HCT116 (cell line): ENCODE measurements at regions not wholly inside any gene's neighbourhood (a gene's known extent, or its start where the extent isn't known, plus 50 kb on each side); places are given as distances from the start of the nearest gene placed in this dataset.

Source experiments
- EZH2phosphoT487 ChIP-seq: fragments of 200-600 bp; IDR thresholded peaks from 2 replicates; pipeline ENCODE4 v1.6.1; 2018; ENCODE audit warnings: antibody characterized with exemption, borderline replicate concordance
- FOSL1 ChIP-seq: IDR thresholded peaks from 2 replicates; pipeline ENCODE4 v1.6.1; 2012; ENCODE audit warnings: low read depth
- YY1 ChIP-seq: IDR thresholded peaks from 2 replicates; pipeline ENCODE4 v1.6.1; 2011; ENCODE audit warnings: low read length, low read depth, moderate library complexity, mild to moderate bottlenecking; ENCODE audit not compliant: insufficient replicate concordance; ENCODE audit errors: extremely low read depth
- TF ChIP-seq, protein P1 (sequence below), 3 experiments: fragments of 200-600 bp in 1 of 3; sonication (generic) in 1 of 3; IDR thresholded peaks in 2 of 3; conservative IDR thresholded peaks in 1 of 3; 2 replicates each; pipeline ENCODE4 v1.5.1; 2012 to 2017; ENCODE audit warnings: low read depth in 2 of 3, low read length in 2 of 3, antibody characterized with exemption in 1 of 3, borderline replicate concordance in 1 of 3, control low read depth in 1 of 3, mild to moderate bottlenecking in 1 of 3, mixed read lengths in 1 of 3, mixed run types in 1 of 3, moderate library complexity in 1 of 3; ENCODE audit not compliant: insufficient read depth in 1 of 3

DNA sequence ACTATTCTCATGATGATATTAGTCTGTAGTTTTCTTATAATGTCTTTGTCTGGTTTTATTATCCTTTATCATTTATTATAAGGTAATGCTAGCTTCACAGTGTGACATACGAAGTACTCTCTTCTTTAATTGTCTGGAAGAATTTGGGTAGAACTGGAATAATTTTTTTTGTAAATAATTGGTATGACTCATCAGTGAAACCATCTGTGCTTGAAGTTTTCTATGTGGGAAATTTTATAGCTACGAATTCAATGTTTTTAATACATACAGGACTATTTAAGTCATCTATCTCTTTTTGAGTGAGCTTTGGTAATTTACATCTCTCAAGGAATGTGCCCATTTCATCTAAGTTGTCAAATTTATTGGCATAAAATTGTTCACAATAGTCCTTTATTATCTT lies 86.3 kb downstream of the SOD2 start:
- TF ChIP-seq, protein P1, sequence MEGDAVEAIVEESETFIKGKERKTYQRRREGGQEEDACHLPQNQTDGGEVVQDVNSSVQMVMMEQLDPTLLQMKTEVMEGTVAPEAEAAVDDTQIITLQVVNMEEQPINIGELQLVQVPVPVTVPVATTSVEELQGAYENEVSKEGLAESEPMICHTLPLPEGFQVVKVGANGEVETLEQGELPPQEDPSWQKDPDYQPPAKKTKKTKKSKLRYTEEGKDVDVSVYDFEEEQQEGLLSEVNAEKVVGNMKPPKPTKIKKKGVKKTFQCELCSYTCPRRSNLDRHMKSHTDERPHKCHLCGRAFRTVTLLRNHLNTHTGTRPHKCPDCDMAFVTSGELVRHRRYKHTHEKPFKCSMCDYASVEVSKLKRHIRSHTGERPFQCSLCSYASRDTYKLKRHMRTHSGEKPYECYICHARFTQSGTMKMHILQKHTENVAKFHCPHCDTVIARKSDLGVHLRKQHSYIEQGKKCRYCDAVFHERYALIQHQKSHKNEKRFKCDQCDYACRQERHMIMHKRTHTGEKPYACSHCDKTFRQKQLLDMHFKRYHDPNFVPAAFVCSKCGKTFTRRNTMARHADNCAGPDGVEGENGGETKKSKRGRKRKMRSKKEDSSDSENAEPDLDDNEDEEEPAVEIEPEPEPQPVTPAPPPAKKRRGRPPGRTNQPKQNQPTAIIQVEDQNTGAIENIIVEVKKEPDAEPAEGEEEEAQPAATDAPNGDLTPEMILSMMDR (IDR thresholded peaks at IDR 0.05 in 2 of 3, conservative IDR thresholded peaks at IDR 0.05 in 1 of 3; ENCODE audit: borderline replicate concordance in 1 of 3, insufficient read depth in 1 of 3, low read depth in 2 of 3, low read length in 2 of 3), result no peak
- TF ChIP-seq EZH2phosphoT487, result no peak
- no peak for TF ChIP-seq YY1
- TF ChIP-seq FOSL1, result no peak
